GM19467 (cell line): ENCODE measurements at regions not wholly inside any gene's neighbourhood (a gene's known extent, or its start where the extent isn't known, plus 50 kb on each side); places are given as distances from the start of the nearest gene placed in this dataset.
"Not testable (repeated sequence)": the region's sequence is repeated elsewhere in the genome, so short reads cannot be mapped to it uniquely, and the experiment has no call there.

ENCODE experiments used
- ATAC-seq: cut with Tn5 transposase; IDR thresholded peaks from one replicate; pipeline ENCODE4 v1.9.1; 2021; ENCODE audit warnings: mild to moderate bottlenecking, moderate library complexity; ENCODE audit not compliant: unreplicated experiment

DNA sequence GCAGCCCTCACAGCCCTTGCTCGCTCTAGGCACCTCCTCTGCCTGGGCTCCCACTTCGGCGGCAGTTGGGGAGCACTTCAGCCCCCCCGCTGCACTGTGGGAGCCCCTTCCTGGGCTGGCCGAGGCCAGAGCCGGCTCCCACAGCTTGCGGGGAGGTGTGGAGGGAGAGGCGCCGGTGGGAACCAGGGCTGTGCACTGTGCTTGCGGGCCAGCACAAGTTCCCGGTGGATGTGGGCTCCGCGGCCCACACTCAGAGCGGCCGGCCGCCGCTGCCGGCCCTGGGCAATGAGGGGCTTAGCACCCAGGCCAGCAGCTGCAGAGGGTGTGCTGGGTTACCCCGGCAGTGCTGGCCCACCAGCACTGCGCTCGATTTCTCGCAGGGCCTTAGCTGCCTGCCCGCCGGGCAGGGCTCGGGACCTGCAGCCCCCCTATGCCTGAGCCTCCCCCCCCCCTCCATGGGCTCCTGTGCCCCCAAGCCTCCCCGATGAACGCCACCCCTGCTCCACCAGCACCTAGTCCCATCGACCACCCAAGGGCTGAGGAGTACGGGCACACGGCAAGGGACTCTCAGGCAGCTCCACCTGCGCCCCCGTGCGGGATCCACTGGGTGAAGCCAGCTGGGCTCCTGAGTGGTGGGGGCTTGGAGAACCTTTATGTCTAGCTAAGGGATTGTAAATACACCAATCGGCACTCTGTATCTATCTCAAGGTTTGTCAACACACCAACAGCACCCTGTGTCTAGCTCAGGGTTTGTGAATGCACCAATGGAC, 224.8 kb downstream of the ZNF608 start:
- ATAC-seq: no peak

- peak; percentile 56 for ATAC-seq
These were observed 227.0 kb downstream of the ZNF608 start for GRCh38 chr5:124519396-124519795.

- ATAC-seq: no peak
These were observed 229.9 kb downstream of the ZNF608 start for GRCh38 chr5:124516567-124516966.

- ATAC-seq: no peak
These were observed 230.8 kb downstream of the ZNF608 start for GRCh38 chr5:124515497-124516245.

GRCh38 chr5:124514956-124515355, 231.5 kb downstream of the ZNF608 start:
- no peak for ATAC-seq

- ATAC-seq: no peak
These were observed 233.3 kb downstream of the ZNF608 start for GRCh38 chr5:124512952-124513632.

- no peak for ATAC-seq
These were observed 234.2 kb downstream of the ZNF608 start for GRCh38 chr5:124512236-124512635.

- no peak for ATAC-seq
These were observed 234.6 kb downstream of the ZNF608 start for GRCh38 chr5:124511791-124512190.

DNA sequence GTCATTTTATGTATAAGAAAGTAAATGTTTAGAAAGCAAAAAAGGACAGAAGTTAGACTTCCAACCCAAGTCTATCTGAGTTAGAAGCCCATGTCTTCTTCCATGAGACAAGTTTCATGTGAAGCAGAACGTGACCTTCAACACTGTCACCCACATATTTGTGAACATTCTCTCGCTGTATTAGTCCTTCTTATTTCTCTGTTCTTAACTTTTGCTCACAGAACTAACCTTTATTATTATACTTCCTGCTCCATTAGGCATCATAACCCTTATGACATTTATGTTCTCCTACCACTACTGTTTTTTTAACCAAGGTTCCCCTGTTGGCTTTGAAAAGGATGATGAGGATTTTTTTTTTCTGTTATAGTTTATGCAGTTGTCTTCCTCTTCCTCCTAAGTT, 238.8 kb downstream of the ZNF608 start:
- no peak for ATAC-seq

- peak; percentile 93 for ATAC-seq
These were observed 242.1 kb downstream of the ZNF608 start for GRCh38 chr5:124504081-124504916.

DNA sequence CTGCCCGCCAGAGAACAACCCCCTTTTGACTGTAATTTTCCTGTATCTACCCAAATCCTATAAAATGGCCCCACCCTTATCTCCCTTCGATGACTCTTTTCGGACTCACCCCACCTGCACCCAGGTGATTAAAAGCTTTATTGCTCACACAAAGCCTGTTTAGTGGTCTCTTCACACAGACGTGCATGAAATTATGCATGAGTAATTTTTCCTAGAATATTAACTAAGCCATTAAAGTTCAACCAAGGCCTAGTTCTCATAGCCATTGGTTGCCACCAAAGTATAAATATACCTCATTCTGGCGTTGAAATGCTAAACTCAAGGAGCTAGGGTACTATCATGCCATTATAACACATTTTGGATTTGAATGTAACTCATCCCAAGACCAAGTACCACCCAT, 243.9 kb downstream of the ZNF608 start:
- ATAC-seq: no peak

GRCh38 chr5:124499818-124500217, 246.6 kb downstream of the ZNF608 start:
- not testable (repeated sequence) for ATAC-seq

DNA sequence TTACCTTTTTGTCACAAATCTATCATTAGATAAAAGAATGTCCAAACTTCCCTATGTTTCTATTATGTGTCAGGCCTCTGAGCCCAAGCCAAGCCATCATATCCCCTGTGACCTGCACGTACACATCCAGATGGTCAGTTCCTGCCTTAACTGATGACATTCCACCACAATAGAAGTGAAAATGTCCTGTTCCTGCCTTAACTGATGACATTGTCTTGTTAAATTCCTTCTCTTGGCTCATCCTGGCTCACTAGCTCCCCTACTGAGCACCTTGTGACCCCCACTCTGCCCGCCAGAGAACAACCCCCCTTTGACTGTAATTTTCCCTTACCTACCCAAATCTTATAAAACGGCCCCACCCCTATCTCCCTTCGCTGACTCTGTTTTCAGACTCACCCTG, 249.5 kb downstream of the ZNF608 start:
- ATAC-seq: not testable (repeated sequence)

DNA sequence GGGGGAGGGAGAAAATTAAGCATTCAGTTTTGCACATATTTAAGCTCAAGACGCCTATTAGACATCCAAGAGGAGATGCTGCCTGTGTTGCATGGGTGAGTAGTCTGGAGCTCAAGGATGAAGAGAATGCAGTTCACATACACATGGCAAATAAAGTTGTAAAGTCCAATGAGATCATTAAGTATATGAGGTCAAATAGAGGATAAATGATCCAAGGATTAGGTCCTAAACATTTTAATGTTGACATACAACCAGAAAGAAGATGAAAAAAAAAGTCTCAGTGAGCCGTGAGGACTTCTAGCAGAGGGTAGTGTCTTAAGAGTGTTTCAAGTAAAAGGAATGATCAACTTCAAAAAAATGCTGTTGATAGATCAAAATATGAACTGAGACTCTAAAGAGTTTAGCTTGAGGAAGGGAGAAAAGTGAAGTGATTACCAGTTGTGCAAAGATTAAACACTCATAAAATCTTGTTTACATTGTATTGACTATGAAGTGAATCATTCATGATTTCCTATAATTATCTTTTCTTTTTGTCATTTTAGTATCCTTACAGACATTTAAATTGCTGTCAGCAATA, 251.8 kb downstream of the ZNF608 start:
- no peak for ATAC-seq

DNA sequence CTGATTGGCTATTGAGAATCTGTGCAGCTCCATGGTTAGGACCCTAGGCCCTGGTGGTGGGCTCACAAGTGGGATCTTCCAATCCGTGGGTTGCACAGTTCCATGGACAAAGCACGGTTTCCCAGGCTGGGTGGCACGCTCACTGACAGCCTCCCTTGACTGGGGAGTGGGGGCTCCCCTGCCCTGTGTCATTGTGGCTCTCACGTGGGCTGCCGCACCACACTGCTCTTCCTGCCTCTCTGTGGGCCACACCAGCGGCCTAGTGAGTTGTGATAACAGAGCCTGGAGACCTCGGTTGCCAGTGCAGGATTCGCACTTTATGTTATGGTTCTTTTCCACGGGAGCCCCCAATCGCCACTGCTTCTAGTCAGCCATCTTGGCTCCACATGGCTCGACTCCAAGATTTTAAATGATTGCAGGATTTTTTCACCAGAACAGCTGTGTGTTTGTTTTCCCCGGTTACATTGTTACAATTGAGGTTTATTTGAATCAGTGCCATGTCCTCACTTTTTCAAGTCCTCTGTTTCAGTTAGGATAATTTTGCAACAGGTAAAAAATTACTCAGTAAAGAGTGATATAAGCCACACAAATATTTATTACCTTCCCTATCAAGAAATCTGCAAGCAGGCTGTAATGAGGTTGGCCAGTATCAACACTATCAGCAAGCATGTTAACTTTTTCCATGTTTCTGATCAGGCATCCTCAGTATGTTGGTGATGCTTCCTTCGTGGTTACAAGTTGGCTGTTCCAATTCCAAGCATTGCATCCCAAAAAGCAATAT, 253.8 kb downstream of the ZNF608 start:
- ATAC-seq: no peak

GRCh38 chr5:124490315-124490714, 256.1 kb downstream of the ZNF608 start:
- not testable (repeated sequence) for ATAC-seq

GRCh38 chr5:124481419-124481818, 265.0 kb downstream of the ZNF608 start:
- no peak for ATAC-seq

GRCh38 chr5:124480964-124481363, 265.5 kb downstream of the ZNF608 start:
- no peak for ATAC-seq

DNA sequence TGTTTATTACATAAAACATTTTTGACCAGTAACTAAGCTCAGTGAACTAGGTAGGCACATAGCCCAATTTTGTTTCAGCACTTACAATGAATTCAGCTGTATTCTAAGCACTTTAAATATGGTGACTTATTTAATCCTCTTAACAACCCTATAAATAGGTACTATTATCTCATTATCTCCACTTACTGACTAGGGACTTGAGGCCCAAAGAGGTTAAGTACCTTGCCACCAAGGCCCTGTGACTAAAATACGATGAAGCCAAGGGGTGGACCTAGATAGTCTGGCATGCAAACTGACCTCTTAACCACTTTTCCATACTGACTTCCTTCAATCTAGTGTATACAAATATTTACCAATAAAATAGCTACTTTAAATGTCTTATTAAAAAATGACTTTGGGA, 266.4 kb downstream of the ZNF608 start:
- no peak for ATAC-seq

DNA sequence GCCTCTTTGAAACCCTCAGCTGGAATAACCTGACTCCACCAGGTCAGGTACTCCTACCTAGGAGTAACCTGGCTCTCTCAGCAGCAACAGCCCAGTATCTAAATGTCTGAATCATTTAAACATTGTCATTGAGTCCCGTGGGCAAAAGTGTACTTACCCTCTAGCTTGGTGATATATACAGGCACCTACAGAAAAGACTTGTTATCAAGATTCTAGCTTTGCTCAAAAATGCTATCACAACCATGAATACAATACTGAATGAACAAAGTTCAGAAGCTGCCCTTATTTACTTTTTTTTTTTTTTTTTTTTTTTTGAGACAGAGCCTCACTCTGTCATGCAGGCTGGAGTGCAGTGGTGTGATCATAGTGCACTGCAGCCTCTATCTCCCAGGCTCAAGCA, 268.2 kb downstream of the ZNF608 start:
- no peak for ATAC-seq
